ENCODE measurements at regions not wholly inside any gene's neighbourhood (a gene's known extent, or its start where the extent isn't known, plus 50 kb on each side); places are given as distances from the start of the nearest gene placed in this dataset.

GRCh38 chr6:133583907-133584427, 304.9 kb upstream of the TCF21 start:
- no peak for TF ChIP-seq CTCF (IDR thresholded peaks at IDR 0.05; ENCODE audit: low read depth, low read length)
- no peak overlapping the region for H3K4me3 ChIP-seq (ENCODE audit: low read depth, low read length)

GRCh38 chr6:133584823-133585222, 304.1 kb upstream of the TCF21 start:
- no peak for TF ChIP-seq CTCF (IDR thresholded peaks at IDR 0.05; ENCODE audit: low read depth, low read length)
- no peak overlapping the region for H3K4me3 ChIP-seq (ENCODE audit: low read depth, low read length)

- TF ChIP-seq CTCF (IDR thresholded peaks at IDR 0.05; ENCODE audit: low read depth, low read length), result no peak
Measured at GRCh38 chr6:133585978-133586377, 302.9 kb upstream of the TCF21 start.

GRCh38 chr6:133587546-133588160, 301.3 kb upstream of the TCF21 start:
- TF ChIP-seq CTCF (IDR thresholded peaks at IDR 0.05; ENCODE audit: low read depth, low read length), result no peak
- no peak overlapping the region for H3K4me3 ChIP-seq (ENCODE audit: low read depth, low read length)

More at GRCh38 chr6:133585978-133586377, 302.9 kb upstream of the TCF21 start:
- H3K4me3 ChIP-seq (ENCODE audit: low read depth, low read length), result no peak overlapping the region

- H3K4me3 ChIP-seq (ENCODE audit: low read depth, low read length), result no peak overlapping the region
- TF ChIP-seq CTCF (IDR thresholded peaks at IDR 0.05; ENCODE audit: low read depth, low read length), result no peak
Measured at GRCh38 chr6:133590196-133590595, 298.7 kb upstream of the TCF21 start.

- no peak for TF ChIP-seq CTCF (IDR thresholded peaks at IDR 0.05; ENCODE audit: low read depth, low read length)
- no peak overlapping the region for H3K4me3 ChIP-seq (ENCODE audit: low read depth, low read length)
Measured at GRCh38 chr6:133590814-133591213, 298.1 kb upstream of the TCF21 start.

GRCh38 chr6:133591275-133591674, 297.6 kb upstream of the TCF21 start:
- H3K4me3 ChIP-seq (ENCODE audit: low read depth, low read length), result no peak overlapping the region
- TF ChIP-seq CTCF (IDR thresholded peaks at IDR 0.05; ENCODE audit: low read depth, low read length), result no peak

Data from WI38 (cell line).